IMR-90 (cell line): ENCODE measurements at regions not wholly inside any gene's neighbourhood (a gene's known extent, or its start where the extent isn't known, plus 50 kb on each side); places are given as distances from the start of the nearest gene placed in this dataset.

Experiments used
- ATAC-seq: fragments of 200-7000 bp; cut with Tn5 transposase; 2 replicates; pipeline ENCODE4 v1.9.1; 2020; ENCODE audit warnings: low read depth, mild to moderate bottlenecking, moderate library complexity
- BruUV-seq: library from RNA; stranded (reverse); fragments of 400-500 nt; replicated peaks from 2 replicates; lab custom pipeline; 2021; lab: Mats Ljungman, UMichigan
- CTCF ChIA-PET: fragments of 300-600 bp; formaldehyde crosslinking; extraction: SDS; loops from one replicate; lab custom pipeline; 2021; ENCODE audit warnings: antibody characterized with exemption; lab: Yijun Ruan, JAX
- POLR2A ChIA-PET: fragments of 300-600 bp; sonication (Branson Sonifier 250); formaldehyde crosslinking; loops from one replicate; lab custom pipeline; 2022; ENCODE audit warnings: antibody characterized with exemption; ENCODE audit not compliant: unreplicated experiment; lab: Charles Lee
- DNase-seq: peaks from one replicate; pipeline ENCODE4 v3.0.0; 2013
- H2AFZ ChIP-seq: replicated peaks from 2 replicates; pipeline ENCODE3; 2013; ENCODE audit warnings: low read length, mild to moderate bottlenecking; ENCODE audit not compliant: poor library complexity
- H2AK5ac ChIP-seq: 2 replicates; pipeline ENCODE4 v1.6.1; 2013; ENCODE audit warnings: low read depth, low read length, inconsistent platforms
- H2AK9ac ChIP-seq: replicated peaks from 2 replicates; pipeline ENCODE3; 2013; ENCODE audit warnings: mild to moderate bottlenecking, low read depth, low read length, moderate library complexity; ENCODE audit not compliant: poor library complexity
- H2BK120ac ChIP-seq: 2 replicates; pipeline ENCODE4 v1.6.1; 2013; ENCODE audit warnings: low read depth, low read length, inconsistent platforms
- H2BK15ac ChIP-seq: 3 replicates; pipeline ENCODE4 v1.6.1; 2013; ENCODE audit warnings: low read depth, low read length, inconsistent platforms
- H2BK20ac ChIP-seq: 2 replicates; pipeline ENCODE4 v1.6.1; 2013; ENCODE audit warnings: low read depth, mild to moderate bottlenecking, inconsistent platforms, low read length, moderate library complexity
- H2BK5ac ChIP-seq: 2 replicates; pipeline ENCODE4 v1.6.1; 2013; ENCODE audit warnings: mild to moderate bottlenecking, low read depth, low read length, inconsistent platforms; ENCODE audit not compliant: poor library complexity, severe bottlenecking
- H3K14ac ChIP-seq: replicated peaks from 2 replicates; pipeline ENCODE4 v1.6.1; 2013; ENCODE audit warnings: low read depth, low read length, inconsistent platforms
- H3K18ac ChIP-seq: 2 replicates; pipeline ENCODE4 v1.6.1; 2013; ENCODE audit warnings: low read depth, low read length, control low read depth
- H3K23ac ChIP-seq: 2 replicates; pipeline ENCODE4 v1.6.1; 2013; ENCODE audit warnings: low read depth, low read length, inconsistent platforms
- H3K27ac ChIP-seq: 2 replicates; pipeline ENCODE4 v1.5.1; 2013; ENCODE audit warnings: mild to moderate bottlenecking, control low read depth, low read length; ENCODE audit not compliant: insufficient read depth
- H3K27me3 ChIP-seq: 2 replicates; pipeline ENCODE4 v1.6.1; 2013; ENCODE audit warnings: low read length; ENCODE audit not compliant: control insufficient read depth, insufficient read depth
- H3K36me3 ChIP-seq: 2 replicates; pipeline ENCODE4 v1.6.1; 2013; ENCODE audit warnings: low read length, mixed read lengths; ENCODE audit not compliant: control insufficient read depth, insufficient read depth
- H3K4ac ChIP-seq: 2 replicates; pipeline ENCODE4 v1.6.1; 2013; ENCODE audit warnings: low read depth, low read length, inconsistent platforms
- H3K4me1 ChIP-seq: 2 replicates; pipeline ENCODE4 v1.6.1; 2013; ENCODE audit warnings: low read length, mixed read lengths; ENCODE audit not compliant: control insufficient read depth, insufficient read depth
- H3K4me2 ChIP-seq: 2 replicates; pipeline ENCODE4 v1.6.1; 2013; ENCODE audit warnings: low read depth, mild to moderate bottlenecking, control low read depth, low read length, moderate library complexity
- H3K4me3 ChIP-seq: 2 replicates; pipeline ENCODE4 v1.5.1; 2013; ENCODE audit warnings: low read depth, mild to moderate bottlenecking, control low read depth, low read length, moderate library complexity; ENCODE audit not compliant: insufficient read depth
- H3K56ac ChIP-seq: 2 replicates; pipeline ENCODE4 v1.6.1; 2013; ENCODE audit warnings: low read length, inconsistent platforms; ENCODE audit not compliant: insufficient read depth; ENCODE audit errors: extremely low read depth
- H3K79me1 ChIP-seq, 2 experiments: 2 replicates each; pipeline ENCODE4 v1.6.1; 2013; ENCODE audit warnings: low read length in 2 of 2, inconsistent platforms in 1 of 2, low read depth in 1 of 2
- H3K9ac ChIP-seq: 2 replicates; pipeline ENCODE4 v1.6.1; 2013; ENCODE audit warnings: low read depth, low read length, control low read depth
- H3K9me1 ChIP-seq: 2 replicates; pipeline ENCODE4 v1.6.1; 2013; ENCODE audit warnings: low read length, inconsistent platforms; ENCODE audit not compliant: insufficient read depth
- H3K9me3 ChIP-seq: 2 replicates; pipeline ENCODE4 v1.6.1; 2013; ENCODE audit warnings: low read length; ENCODE audit not compliant: control insufficient read depth, insufficient read depth
- H4K20me1 ChIP-seq: 2 replicates; pipeline ENCODE4 v1.6.1; 2013; ENCODE audit warnings: low read length, inconsistent platforms; ENCODE audit not compliant: insufficient read depth
- H4K5ac ChIP-seq: 2 replicates; pipeline ENCODE4 v1.6.1; 2013; ENCODE audit warnings: mild to moderate bottlenecking, low read depth, low read length, control low read depth
- H4K8ac ChIP-seq, 2 experiments: 2 replicates each; pipeline ENCODE4 v1.6.1; 2013; ENCODE audit warnings: low read depth in 2 of 2, low read length in 2 of 2, control low read depth in 1 of 2, inconsistent platforms in 1 of 2
- H4K91ac ChIP-seq: 2 replicates; pipeline ENCODE4 v1.6.1; 2013; ENCODE audit warnings: low read depth, low read length, inconsistent platforms; ENCODE audit not compliant: insufficient read depth
- BHLHE40 ChIP-seq: fragments of 150-350 bp; IDR thresholded peaks from 2 replicates; pipeline ENCODE4 v1.6.1; 2016; ENCODE audit warnings: mild to moderate bottlenecking, low read depth, low read length
- CEBPB ChIP-seq: IDR thresholded peaks from 2 replicates; pipeline ENCODE4 v1.6.1; 2012; ENCODE audit warnings: low read depth, low read length, improper control_type of control experiment
- CHD1 ChIP-seq: IDR thresholded peaks from 2 replicates; pipeline ENCODE4 v1.6.1; 2012; ENCODE audit warnings: low read depth, low read length, improper control_type of control experiment
- FOS ChIP-seq: fragments of 150-350 bp; IDR thresholded peaks from 2 replicates; pipeline ENCODE4 v1.6.1; 2016; ENCODE audit warnings: low read depth, low read length
- POLR2A ChIP-seq: IDR thresholded peaks from 2 replicates; pipeline ENCODE4 v1.6.1; 2012; ENCODE audit warnings: mild to moderate bottlenecking, low read depth, low read length
- RAD21 ChIP-seq: IDR thresholded peaks from 2 replicates; pipeline ENCODE4 v1.6.1; 2012; ENCODE audit warnings: low read length, improper control_type of control experiment
- RFX5 ChIP-seq: IDR thresholded peaks from 2 replicates; pipeline ENCODE4 v1.8.0; 2012; ENCODE audit warnings: low read depth, mild to moderate bottlenecking, low read length, moderate library complexity
- WGBS, 2 experiments: methylation state at CpG; one replicate each; pipeline versions ENCODE4 v1.1.5 to v1.1.7; 2013; ENCODE audit warnings: missing lambda C conversion rate in 2 of 2; ENCODE audit not compliant: insufficient read length in 1 of 2; ENCODE audit errors: extremely low coverage in 2 of 2; 5-methylcytosine and 5-hydroxymethylcytosine counted together
- dilution Hi-C: fragments of 300-500 bp; cut with HindIII; formaldehyde crosslinking; loops from one replicate; pipeline ENCODE4 v1.14.3; 2018; ENCODE audit warnings: low sequenced_read_pairs; ENCODE audit not compliant: unreplicated experiment
- in situ Hi-C: fragments of 300-500 bp; cut with MboI; formaldehyde crosslinking; loops from 3 replicates; pipeline ENCODE4 v1.14.3; 2019; ENCODE audit warnings: low sequenced_read_pairs, inconsistent platforms, mixed read lengths
- intact Hi-C: fragments of 100-400 bp; cut with micrococcal nuclease; formaldehyde crosslinking; loops from 2 replicates; pipeline ENCODE4 v1.10.0; 2022
- TF ChIP-seq, protein P1 (sequence below): conservative IDR thresholded peaks from 2 replicates; pipeline ENCODE4 v1.5.1; 2012; ENCODE audit warnings: mild to moderate bottlenecking, low read depth, low read length, improper control_type of control experiment

GRCh38 chr1:72601035-72601674 is 318.8 kb upstream of the NEGR1 start:
- Histone ChIP-seq H2AFZ (no peak overlapping the region), H3K27ac (no peak overlapping the region), H2BK15ac (no peak overlapping the region), H3K27me3 (no peaks in the 10 kb centered on the region), H3K4me2 (no peak overlapping the region), H4K8ac (no peak overlapping the region), H2BK5ac (no peak overlapping the region), H4K5ac (no peak overlapping the region), H3K4me3 (no peak overlapping the region), H3K4me1 (no peaks in the 10 kb centered on the region), H3K18ac (no peak overlapping the region), H2AK5ac (no peak overlapping the region), H3K56ac (no peak overlapping the region), H3K4ac (no peak overlapping the region), H3K9ac (no peak overlapping the region), H2BK20ac (no peak overlapping the region), H2BK120ac (no peak overlapping the region), H4K91ac (no peak overlapping the region), H3K9me3 (no peaks in the 10 kb centered on the region), H4K20me1 (no peaks in the 10 kb centered on the region), H3K9me1 (no peaks in the 10 kb centered on the region), H3K23ac (no peak overlapping the region), H3K79me1 (no peaks in the 10 kb centered on the region), H3K36me3 (no peaks in the 10 kb centered on the region), H2AK9ac (no peak overlapping the region), H3K14ac (no peak overlapping the region)
- DNase-seq, result no peak
- dilution Hi-C loops, result no loop called here
- no TSS peak for BruUV-seq
- WGBS, 2 experiments, result 0% methylated on average over 1 of the region's 6 CpGs; no CpG with 5 or more reads in 1 of the 2 experiments
- TF ChIP-seq FOS, result no peak
- TF ChIP-seq RFX5, result no peak
- no peak for TF ChIP-seq POLR2A
- TF ChIP-seq CEBPB, result no peak
- TF ChIP-seq, protein P1, sequence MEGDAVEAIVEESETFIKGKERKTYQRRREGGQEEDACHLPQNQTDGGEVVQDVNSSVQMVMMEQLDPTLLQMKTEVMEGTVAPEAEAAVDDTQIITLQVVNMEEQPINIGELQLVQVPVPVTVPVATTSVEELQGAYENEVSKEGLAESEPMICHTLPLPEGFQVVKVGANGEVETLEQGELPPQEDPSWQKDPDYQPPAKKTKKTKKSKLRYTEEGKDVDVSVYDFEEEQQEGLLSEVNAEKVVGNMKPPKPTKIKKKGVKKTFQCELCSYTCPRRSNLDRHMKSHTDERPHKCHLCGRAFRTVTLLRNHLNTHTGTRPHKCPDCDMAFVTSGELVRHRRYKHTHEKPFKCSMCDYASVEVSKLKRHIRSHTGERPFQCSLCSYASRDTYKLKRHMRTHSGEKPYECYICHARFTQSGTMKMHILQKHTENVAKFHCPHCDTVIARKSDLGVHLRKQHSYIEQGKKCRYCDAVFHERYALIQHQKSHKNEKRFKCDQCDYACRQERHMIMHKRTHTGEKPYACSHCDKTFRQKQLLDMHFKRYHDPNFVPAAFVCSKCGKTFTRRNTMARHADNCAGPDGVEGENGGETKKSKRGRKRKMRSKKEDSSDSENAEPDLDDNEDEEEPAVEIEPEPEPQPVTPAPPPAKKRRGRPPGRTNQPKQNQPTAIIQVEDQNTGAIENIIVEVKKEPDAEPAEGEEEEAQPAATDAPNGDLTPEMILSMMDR, result no peak
- no peak for TF ChIP-seq CHD1
- TF ChIP-seq RAD21, result no peak
- no peak for TF ChIP-seq BHLHE40
- in situ Hi-C loops, result no loop called here
- POLR2A ChIA-PET, result no interaction called here
- intact Hi-C loops, result no loop called here
- CTCF ChIA-PET, result interaction anchor here (0.8 kb wide), 1 partner anchor 184 kb away, joined by 3 read pairs; no protein-coding TSS in a partner anchor
- no peak for ATAC-seq
